GM18507 (cell line): ENCODE measurements at regions not wholly inside any gene's neighbourhood (a gene's known extent, or its start where the extent isn't known, plus 50 kb on each side); places are given as distances from the start of the nearest gene placed in this dataset.
A peak's percentile ranks its signal among the peaks of the same experiment; 100 is the strongest.
"Not testable (repeated sequence)": the region's sequence is repeated elsewhere in the genome, so short reads cannot be mapped to it uniquely, and the experiment has no call there.

Experiments
- DNase-seq: peaks from one replicate; pipeline ENCODE4 v3.0.0; 2011; ENCODE audit warnings: low read depth; ENCODE audit not compliant: insufficient read length; ENCODE audit errors: extremely low spot score
- FAIRE-seq: peaks from 2 replicates; lab custom pipeline; 2011; peaks lifted over from hg19 to GRCh38; lab: Jason Lieb, UNC

DNA sequence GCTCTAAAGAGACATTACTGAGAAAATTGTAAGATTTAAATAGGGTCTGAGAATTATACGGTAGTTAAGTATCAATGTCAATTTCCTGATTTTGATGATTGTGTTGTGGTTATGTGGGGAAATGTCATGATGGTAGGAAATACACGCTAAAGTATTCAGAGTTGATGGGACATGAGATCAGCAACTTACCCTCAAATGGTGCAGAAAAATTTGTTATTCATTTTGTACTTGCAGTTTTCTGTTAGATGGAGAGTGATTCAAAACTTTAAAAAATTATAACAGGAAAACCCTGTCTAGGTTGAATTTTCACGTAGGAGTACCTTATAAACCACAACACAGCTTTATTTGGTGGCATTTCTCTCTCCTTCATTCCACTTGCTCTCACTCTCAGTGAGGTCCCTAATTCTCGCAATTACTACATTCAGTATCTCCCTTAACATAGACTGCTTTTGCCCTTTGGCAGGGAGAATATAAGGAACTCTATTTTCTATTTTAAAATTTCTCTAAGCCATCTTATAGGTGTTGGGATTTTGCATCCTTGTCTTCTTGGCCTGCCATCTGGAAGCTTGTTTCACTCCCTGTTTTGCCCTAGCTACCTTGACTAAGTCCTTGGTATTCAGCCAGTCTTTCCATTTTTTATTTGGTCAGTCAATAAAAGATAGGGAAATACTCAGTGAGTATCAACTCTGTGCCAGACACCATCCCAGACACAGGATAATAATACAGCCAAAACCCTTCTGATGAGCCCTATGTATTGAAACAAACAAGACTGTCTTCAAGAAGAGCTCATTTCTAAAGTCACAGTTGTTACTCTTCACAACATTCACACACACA lies 550.6 kb upstream of the ACVR2A start:
- DNase-seq, result no peak
- FAIRE-seq, result no peak

GRCh38 chr2:147288131-147288530 lies 556.7 kb upstream of the ACVR2A start:
- no peak for DNase-seq
- no peak for FAIRE-seq

DNA sequence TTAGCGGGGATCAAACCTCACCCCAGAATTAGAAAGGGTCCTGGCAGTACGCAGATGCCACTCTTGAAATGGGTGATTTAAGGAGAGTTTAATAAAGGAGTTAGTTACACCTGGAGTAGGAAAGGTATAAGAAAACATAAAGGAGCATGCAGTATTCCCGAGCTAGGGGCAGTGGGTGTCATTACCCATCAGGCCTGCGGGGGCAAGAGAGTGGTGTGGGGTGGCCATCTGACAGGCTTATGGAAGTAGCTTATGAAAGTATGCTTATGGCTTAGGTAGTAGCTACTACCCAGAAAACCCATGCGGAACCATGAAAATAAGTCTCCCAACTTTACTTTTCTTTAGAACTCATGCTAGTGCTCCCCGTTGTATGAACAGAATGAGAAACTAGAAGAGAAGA lies 568.9 kb upstream of the ACVR2A start:
- FAIRE-seq (no peak), DNase-seq (no peak)

- DNase-seq (no peak), FAIRE-seq (no peak)
Observed at GRCh38 chr2:147273628-147274027, 571.2 kb upstream of the ACVR2A start.

- no peak for FAIRE-seq
- DNase-seq, result no peak
Observed at GRCh38 chr2:147273106-147273505, 571.7 kb upstream of the ACVR2A start.

- FAIRE-seq, DNase-seq: not testable (repeated sequence)
Observed at GRCh38 chr2:147269581-147269980, 575.2 kb upstream of the ACVR2A start.

- FAIRE-seq, result no peak
- no peak for DNase-seq
Observed at GRCh38 chr2:147260241-147260640, 584.6 kb upstream of the ACVR2A start.

- DNase-seq, result no peak
Observed at GRCh38 chr2:147255812-147256211, 589.0 kb upstream of the ACVR2A start.

GRCh38 chr2:147250652-147251356 lies 594.0 kb upstream of the ACVR2A start:
- FAIRE-seq (peak; percentile 72), DNase-seq (no peak)

More at GRCh38 chr2:147255812-147256211, 589.0 kb upstream of the ACVR2A start:
- no peak for FAIRE-seq

GRCh38 chr2:147247749-147248148 lies 597.1 kb upstream of the ACVR2A start:
- no peak for DNase-seq
- no peak for FAIRE-seq

GRCh38 chr2:147242445-147242844 lies 602.4 kb upstream of the ACVR2A start:
- DNase-seq (no peak), FAIRE-seq (no peak)

DNA sequence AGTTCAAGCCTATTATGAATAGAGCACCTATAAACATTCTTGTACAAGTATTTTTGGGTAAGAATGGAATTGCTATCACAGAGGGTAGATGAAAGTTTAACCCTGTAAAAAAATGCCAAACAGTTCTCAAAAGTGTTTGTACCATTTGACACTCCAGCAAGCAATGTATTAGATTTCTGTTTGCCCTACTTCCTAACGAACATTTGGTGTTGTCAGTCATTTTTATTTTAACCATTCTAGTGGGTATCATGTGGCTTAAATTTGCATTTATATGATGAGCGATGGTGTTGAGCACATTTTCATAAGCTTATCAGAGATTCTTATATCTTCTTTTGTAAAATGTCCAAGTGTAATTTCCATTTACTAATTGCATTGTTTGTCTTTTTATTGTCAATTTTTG lies 608.2 kb upstream of the ACVR2A start:
- DNase-seq (no peak), FAIRE-seq (no peak)

DNA sequence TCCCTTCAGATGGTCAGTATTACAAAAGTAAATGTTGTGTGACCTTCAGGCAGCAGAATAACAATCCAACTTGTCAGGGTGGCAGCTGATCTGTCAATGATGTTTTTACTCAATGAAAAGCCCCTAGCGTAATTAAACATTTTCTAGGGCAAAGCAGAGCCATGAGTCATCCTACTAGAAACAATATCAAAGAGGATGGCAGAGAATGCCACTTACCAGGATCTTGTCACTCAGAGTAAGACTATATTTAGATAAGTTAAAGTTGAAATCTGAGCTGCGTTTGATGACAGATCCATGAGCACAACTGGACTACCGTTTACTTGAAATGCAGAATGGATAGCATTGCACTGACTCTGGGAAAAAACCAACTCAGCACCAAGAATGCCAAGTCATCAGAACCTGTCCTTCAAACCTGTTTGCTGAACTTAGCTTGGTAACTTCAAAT lies 612.6 kb upstream of the ACVR2A start:
- FAIRE-seq, result no peak

DNA sequence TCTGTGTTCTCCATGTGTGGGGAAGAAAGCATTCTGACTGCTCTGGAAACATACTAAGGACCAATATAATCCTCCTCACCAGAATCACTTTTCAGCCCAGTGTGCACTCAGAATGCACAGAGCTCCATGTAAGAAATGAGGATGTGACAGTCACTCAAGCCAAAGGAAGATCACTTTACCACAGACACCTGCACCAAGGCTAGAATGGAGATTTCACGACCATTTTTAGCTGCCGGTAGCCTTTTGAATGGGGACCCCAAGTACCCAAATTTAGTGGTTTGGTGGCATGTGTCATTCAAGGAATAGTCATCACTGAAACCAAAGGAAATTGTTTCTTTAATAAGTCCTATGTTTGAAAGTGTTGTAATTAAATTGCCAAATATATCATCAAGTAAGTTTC lies 613.2 kb upstream of the ACVR2A start:
- DNase-seq (no peak), FAIRE-seq (no peak)

More for the DNA sequence above, 612.6 kb upstream of the ACVR2A start:
- DNase-seq, result no peak

DNA sequence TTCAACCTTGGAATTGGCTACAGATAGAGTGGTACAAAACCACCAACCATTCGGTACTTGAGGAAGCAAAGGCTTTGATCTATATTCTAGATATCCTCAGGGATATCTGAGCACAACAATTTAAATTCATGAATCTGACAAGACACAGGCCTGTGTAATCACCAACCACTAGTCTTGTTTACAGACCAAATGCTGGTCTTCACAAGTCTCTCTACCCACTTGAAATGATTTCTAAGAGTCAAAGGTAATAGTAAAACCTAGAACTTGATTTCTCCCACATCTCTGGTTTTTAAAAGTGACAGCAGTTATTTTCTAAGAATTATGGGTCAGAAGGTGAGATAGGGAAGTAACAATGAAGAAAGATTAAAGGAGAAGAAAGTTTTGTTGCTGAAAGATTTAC lies 613.7 kb upstream of the ACVR2A start:
- DNase-seq (no peak), FAIRE-seq (peak; percentile 9)

- DNase-seq (no peak), FAIRE-seq (no peak)
Observed at GRCh38 chr2:147227313-147227712, 617.5 kb upstream of the ACVR2A start.

DNA sequence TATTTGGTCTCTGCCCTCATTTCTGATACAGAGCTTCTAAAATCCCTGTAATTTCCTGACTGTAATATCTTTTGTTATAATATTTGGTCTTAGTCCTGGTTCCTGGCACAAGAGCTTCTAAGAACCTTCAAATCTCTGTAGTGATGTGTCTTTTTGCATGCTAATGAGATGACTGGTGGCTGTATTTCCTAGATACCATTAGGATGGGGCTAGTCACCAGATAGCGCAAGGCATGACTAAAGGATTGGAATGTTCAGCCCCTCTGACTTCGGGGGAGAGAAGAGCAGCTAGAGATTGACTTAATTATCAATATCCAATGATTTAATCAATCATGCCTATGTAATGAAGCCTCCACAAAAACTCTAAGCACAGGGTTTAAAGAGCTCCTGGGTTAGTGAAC lies 620.8 kb upstream of the ACVR2A start:
- DNase-seq, result no peak
- FAIRE-seq, result no peak

- FAIRE-seq (no peak), DNase-seq (no peak)
Observed at GRCh38 chr2:147223553-147224060, 621.2 kb upstream of the ACVR2A start.

- DNase-seq (no peak), FAIRE-seq (no peak)
Observed at GRCh38 chr2:147223119-147223518, 621.7 kb upstream of the ACVR2A start.

- no peak for DNase-seq
- no peak for FAIRE-seq
Observed at GRCh38 chr2:147222506-147222905, 622.3 kb upstream of the ACVR2A start.

- DNase-seq (no peak), FAIRE-seq (no peak)
Observed at GRCh38 chr2:147214914-147215313, 629.9 kb upstream of the ACVR2A start.
